ENCODE measurements at regions not wholly inside any gene's neighbourhood (a gene's known extent, or its start where the extent isn't known, plus 50 kb on each side); places are given as distances from the start of the nearest gene placed in this dataset.

- ChIA-PET CTCF (no interaction called here), POLR2A (no interaction called here)
- no peaks in the 10 kb centered on the region for H3K36me3 ChIP-seq (ENCODE audit: control insufficient read depth in 2 of 2, insufficient read depth in 1 of 2, low read length in 2 of 2)
- no peaks in the 10 kb centered on the region for H3K4me1 ChIP-seq (ENCODE audit: control insufficient read depth, insufficient read depth, low read length)
- no peak overlapping the region for H3K4me3 ChIP-seq (ENCODE audit: low read depth, low read length)
- no peaks in the 10 kb centered on the region for H3K9me3 ChIP-seq (ENCODE audit: control insufficient read depth, insufficient read depth, low read depth, low read length)
- TF ChIP-seq ZNF121 (tag by site-specific recombination; IDR thresholded peaks at IDR 0.05): no peak
- no peak for TF ChIP-seq TCF7L2 (IDR thresholded peaks at IDR 0.05; ENCODE audit: borderline replicate concordance, low read depth, low read length)
- no peak for TF ChIP-seq ZNF785 (tag by site-specific recombination; IDR thresholded peaks at IDR 0.05)
- TF ChIP-seq ZNF692 (tag by site-specific recombination; IDR thresholded peaks at IDR 0.05): no peak
- no peak for TF ChIP-seq GLI2 (tag by site-specific recombination; IDR thresholded peaks at IDR 0.05; ENCODE audit: borderline replicate concordance, low read depth)
- TF ChIP-seq ZNF157 (tag by site-specific recombination; IDR thresholded peaks at IDR 0.05): no peak
- TF ChIP-seq, protein P1, sequence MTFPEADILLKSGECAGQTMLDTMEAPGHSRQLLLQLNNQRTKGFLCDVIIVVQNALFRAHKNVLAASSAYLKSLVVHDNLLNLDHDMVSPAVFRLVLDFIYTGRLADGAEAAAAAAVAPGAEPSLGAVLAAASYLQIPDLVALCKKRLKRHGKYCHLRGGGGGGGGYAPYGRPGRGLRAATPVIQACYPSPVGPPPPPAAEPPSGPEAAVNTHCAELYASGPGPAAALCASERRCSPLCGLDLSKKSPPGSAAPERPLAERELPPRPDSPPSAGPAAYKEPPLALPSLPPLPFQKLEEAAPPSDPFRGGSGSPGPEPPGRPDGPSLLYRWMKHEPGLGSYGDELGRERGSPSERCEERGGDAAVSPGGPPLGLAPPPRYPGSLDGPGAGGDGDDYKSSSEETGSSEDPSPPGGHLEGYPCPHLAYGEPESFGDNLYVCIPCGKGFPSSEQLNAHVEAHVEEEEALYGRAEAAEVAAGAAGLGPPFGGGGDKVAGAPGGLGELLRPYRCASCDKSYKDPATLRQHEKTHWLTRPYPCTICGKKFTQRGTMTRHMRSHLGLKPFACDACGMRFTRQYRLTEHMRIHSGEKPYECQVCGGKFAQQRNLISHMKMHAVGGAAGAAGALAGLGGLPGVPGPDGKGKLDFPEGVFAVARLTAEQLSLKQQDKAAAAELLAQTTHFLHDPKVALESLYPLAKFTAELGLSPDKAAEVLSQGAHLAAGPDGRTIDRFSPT (tag by site-specific recombination; IDR thresholded peaks at IDR 0.05): no peak
- TF ChIP-seq ZNF473 (tag by site-specific recombination; IDR thresholded peaks at IDR 0.05): no peak
- TF ChIP-seq ZFP37 (tag by site-specific recombination; IDR thresholded peaks at IDR 0.05): no peak
- no peak for TF ChIP-seq HOXD13 (CRISPR knock-in tag; IDR thresholded peaks at IDR 0.05; ENCODE audit: borderline replicate concordance)
- TF ChIP-seq ZNF335 (tag by site-specific recombination; conservative IDR thresholded peaks at IDR 0.05): no peak
- no peak for TF ChIP-seq SALL2 (tag by site-specific recombination; IDR thresholded peaks at IDR 0.05; ENCODE audit: borderline replicate concordance)
- TF ChIP-seq, protein P2, sequence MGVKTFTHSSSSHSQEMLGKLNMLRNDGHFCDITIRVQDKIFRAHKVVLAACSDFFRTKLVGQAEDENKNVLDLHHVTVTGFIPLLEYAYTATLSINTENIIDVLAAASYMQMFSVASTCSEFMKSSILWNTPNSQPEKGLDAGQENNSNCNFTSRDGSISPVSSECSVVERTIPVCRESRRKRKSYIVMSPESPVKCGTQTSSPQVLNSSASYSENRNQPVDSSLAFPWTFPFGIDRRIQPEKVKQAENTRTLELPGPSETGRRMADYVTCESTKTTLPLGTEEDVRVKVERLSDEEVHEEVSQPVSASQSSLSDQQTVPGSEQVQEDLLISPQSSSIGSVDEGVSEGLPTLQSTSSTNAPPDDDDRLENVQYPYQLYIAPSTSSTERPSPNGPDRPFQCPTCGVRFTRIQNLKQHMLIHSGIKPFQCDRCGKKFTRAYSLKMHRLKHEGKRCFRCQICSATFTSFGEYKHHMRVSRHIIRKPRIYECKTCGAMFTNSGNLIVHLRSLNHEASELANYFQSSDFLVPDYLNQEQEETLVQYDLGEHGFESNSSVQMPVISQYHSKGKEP (tag by site-specific recombination; IDR thresholded peaks at IDR 0.05): no peak
- H3K27ac ChIP-seq (ENCODE audit: extremely low read depth, low read depth, low read length): no peak overlapping the region
Observed at GRCh38 chr2:8043295-8043694, 638.6 kb upstream of the ID2 start.

DNA sequence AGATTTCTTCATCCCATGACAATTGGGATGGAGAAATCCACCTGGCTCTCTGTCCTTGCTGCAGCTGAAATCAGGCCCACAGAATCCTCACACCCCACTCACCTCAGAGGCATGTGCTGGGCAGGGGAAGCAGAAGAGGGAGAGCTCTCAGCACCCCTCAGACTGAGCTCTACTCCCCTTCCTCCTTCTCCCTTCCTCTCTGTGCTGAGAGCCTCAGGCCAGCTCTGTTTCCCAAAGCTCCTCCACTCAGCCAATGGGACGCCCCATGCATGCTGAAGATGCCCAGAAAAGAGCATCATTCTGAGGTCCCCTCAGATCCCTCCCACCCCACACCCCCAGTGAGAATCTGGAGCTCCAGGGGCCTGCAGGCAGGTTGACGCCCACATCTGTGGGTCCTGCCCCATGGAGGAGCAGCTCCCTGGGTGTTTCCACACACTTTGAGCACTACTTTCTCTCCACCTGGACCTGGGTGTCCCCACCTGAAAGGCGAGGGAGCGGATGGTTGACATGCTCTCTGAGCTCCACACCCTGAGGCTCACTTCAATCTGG is 637.7 kb upstream of the ID2 start:
- no peak overlapping the region for H3K27ac ChIP-seq (ENCODE audit: extremely low read depth, low read depth, low read length)
- H3K4me3 ChIP-seq (ENCODE audit: low read depth, low read length): no peak overlapping the region
- H3K4me1 ChIP-seq (ENCODE audit: control insufficient read depth, insufficient read depth, low read length): no peaks in the 10 kb centered on the region
- no peak for TF ChIP-seq ZNF473 (tag by site-specific recombination; IDR thresholded peaks at IDR 0.05)
- TF ChIP-seq, protein P3, sequence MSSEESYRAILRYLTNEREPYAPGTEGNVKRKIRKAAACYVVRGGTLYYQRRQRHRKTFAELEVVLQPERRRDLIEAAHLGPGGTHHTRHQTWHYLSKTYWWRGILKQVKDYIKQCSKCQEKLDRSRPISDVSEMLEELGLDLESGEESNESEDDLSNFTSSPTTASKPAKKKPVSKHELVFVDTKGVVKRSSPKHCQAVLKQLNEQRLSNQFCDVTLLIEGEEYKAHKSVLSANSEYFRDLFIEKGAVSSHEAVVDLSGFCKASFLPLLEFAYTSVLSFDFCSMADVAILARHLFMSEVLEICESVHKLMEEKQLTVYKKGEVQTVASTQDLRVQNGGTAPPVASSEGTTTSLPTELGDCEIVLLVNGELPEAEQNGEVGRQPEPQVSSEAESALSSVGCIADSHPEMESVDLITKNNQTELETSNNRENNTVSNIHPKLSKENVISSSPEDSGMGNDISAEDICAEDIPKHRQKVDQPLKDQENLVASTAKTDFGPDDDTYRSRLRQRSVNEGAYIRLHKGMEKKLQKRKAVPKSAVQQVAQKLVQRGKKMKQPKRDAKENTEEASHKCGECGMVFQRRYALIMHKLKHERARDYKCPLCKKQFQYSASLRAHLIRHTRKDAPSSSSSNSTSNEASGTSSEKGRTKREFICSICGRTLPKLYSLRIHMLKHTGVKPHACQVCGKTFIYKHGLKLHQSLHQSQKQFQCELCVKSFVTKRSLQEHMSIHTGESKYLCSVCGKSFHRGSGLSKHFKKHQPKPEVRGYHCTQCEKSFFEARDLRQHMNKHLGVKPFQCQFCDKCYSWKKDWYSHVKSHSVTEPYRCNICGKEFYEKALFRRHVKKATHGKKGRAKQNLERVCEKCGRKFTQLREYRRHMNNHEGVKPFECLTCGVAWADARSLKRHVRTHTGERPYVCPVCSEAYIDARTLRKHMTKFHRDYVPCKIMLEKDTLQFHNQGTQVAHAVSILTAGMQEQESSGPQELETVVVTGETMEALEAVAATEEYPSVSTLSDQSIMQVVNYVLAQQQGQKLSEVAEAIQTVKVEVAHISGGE (tag by site-specific recombination; conservative IDR thresholded peaks at IDR 0.05; ENCODE audit: low read depth): no peak
- no peak for TF ChIP-seq ZNF792 (tag by site-specific recombination; IDR thresholded peaks at IDR 0.05)
- no peak for TF ChIP-seq ZNF521 (tag by site-specific recombination; IDR thresholded peaks at IDR 0.05)
- no peak for TF ChIP-seq ZNF174 (tag by site-specific recombination; IDR thresholded peaks at IDR 0.05)
- TF ChIP-seq, protein P4, sequence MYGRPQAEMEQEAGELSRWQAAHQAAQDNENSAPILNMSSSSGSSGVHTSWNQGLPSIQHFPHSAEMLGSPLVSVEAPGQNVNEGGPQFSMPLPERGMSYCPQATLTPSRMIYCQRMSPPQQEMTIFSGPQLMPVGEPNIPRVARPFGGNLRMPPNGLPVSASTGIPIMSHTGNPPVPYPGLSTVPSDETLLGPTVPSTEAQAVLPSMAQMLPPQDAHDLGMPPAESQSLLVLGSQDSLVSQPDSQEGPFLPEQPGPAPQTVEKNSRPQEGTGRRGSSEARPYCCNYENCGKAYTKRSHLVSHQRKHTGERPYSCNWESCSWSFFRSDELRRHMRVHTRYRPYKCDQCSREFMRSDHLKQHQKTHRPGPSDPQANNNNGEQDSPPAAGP (tag by site-specific recombination; IDR thresholded peaks at IDR 0.05): no peak
- no peak for TF ChIP-seq BCL11A (tag by site-specific recombination; IDR thresholded peaks at IDR 0.05; ENCODE audit: low read depth)
- no peak for TF ChIP-seq ZNF747 (tag by site-specific recombination; IDR thresholded peaks at IDR 0.05)
- TF ChIP-seq GLI2 (tag by site-specific recombination; IDR thresholded peaks at IDR 0.05; ENCODE audit: borderline replicate concordance, low read depth): no peak
- H3K9me3 ChIP-seq (ENCODE audit: control insufficient read depth, insufficient read depth, low read depth, low read length): no peaks in the 10 kb centered on the region
- no peaks in the 10 kb centered on the region for H3K36me3 ChIP-seq (ENCODE audit: control insufficient read depth in 2 of 2, insufficient read depth in 1 of 2, low read length in 2 of 2)
- ChIA-PET POLR2A (interaction anchor here (0.7 kb wide), 1 partner anchor 40 kb away, joined by 3 read pairs; no protein-coding TSS in a partner anchor), CTCF (no interaction called here)
